ENCODE measurements at regions not wholly inside any gene's neighbourhood (a gene's known extent, or its start where the extent isn't known, plus 50 kb on each side); places are given as distances from the start of the nearest gene placed in this dataset.

DNA sequence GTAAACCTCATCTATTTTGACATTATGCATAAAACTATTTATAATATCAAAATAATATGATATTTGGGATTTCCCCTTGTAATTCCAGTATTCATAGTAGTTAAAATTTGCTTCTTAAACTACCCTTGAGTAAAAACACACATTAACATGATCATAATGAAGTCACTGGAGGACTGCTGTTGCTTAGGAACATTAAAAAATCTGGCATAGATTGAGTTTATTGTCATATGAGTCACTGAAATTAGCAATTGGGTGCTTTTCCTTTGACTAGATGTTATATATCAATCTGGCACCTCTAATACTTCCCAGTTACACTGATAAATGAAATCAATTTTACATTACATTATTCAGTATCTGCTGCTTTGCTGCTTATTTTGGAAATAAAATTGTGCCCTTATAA is 57.0 kb upstream of the ZC3H15 start:
- H3K27me3 Mint-ChIP-seq, result peaks cover 1% of the 10 kb centered on the region
- ATAC-seq (ENCODE audit: low read depth) (no peak), DNase-seq (no peak)
- H3K36me3 Mint-ChIP-seq, result no peaks in the 10 kb centered on the region
- no peak overlapping the region for H3K27ac Mint-ChIP-seq
- peaks cover under 1% of the 10 kb centered on the region for H3K9me3 Mint-ChIP-seq
- POLR2A ChIA-PET, result no interaction called here
- peaks cover 6% of the 10 kb centered on the region for H3K4me1 Mint-ChIP-seq
- H3K4me3 Mint-ChIP-seq, result no peak overlapping the region

GRCh38 chr2:186431306-186431705 is 54.8 kb upstream of the ZC3H15 start:
- H3K4me1 Mint-ChIP-seq, result peaks cover 6% of the 10 kb centered on the region
- H3K27me3 Mint-ChIP-seq, result no peaks in the 10 kb centered on the region
- POLR2A ChIA-PET, result no interaction called here

DNA sequence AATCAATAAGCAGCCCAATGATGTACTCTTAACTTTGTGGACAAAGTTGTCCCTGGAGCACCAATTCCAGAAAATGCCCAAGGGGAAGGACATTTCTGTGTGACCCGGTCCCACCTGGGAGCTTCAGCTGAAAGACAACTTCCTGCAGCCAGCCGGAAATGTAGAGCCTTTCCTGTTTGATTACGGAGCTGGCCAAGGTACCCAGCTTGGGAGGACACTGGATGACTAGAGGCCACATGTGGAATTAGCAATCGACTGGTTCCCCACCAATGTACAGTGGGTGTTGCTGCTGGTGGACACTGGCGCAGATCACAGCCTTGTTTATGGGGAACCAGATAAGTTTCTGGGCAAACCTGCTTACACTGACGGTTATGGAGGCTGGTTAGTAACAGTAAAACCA is 53.0 kb upstream of the ZC3H15 start:
- no peak overlapping the region for H3K4me3 Mint-ChIP-seq

More at GRCh38 chr2:186431306-186431705, 54.8 kb upstream of the ZC3H15 start:
- ATAC-seq (ENCODE audit: low read depth) (no peak), DNase-seq (no peak)
- H3K27ac Mint-ChIP-seq, result no peak overlapping the region
- H3K4me3 Mint-ChIP-seq, result no peak overlapping the region
- H3K36me3 Mint-ChIP-seq, result no peaks in the 10 kb centered on the region
- H3K9me3 Mint-ChIP-seq, result no peaks in the 10 kb centered on the region

DNA sequence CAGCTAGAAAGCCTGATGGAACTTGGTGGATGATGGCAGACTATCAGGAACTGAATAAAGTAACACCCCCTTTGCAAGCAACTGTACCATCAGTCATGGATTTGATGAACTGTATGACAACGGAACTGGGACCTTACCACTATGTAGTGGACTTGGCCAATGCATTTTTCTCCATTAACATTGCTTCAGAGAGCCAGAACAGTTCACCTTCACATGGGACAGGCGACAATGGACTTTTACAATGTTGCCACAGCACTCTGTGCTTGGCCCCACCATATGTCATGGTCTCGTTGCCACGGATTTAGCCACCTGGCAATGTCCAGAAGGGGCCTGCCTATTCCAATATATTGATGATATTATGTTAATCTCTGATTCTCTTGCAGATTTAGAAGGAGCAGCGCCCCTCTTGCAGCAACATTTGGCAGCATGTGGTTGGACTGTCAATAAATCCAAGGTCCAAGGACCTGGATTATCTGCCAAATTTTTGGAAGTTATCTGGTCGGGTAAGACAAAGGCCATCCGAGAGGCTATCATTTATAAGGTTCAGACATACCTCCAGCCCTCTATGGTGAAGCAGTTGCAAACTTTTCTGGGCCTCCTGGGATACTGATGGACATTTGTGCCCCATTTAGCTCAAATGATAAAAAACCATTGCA is 52.2 kb upstream of the ZC3H15 start:
- peaks cover 1% of the 10 kb centered on the region for H3K9me3 Mint-ChIP-seq
- no peak for ATAC-seq (ENCODE audit: low read depth)
- no peaks in the 10 kb centered on the region for H3K27me3 Mint-ChIP-seq
- POLR2A ChIA-PET, result no interaction called here
- H3K4me1 Mint-ChIP-seq, result no peaks in the 10 kb centered on the region
- no peak overlapping the region for H3K4me3 Mint-ChIP-seq
- H3K27ac Mint-ChIP-seq, result no peak overlapping the region
- H3K36me3 Mint-ChIP-seq, result no peaks in the 10 kb centered on the region
- no peak for DNase-seq

More for the DNA sequence above, 53.0 kb upstream of the ZC3H15 start:
- no peaks in the 10 kb centered on the region for H3K9me3 Mint-ChIP-seq
- POLR2A ChIA-PET, result no interaction called here
- DNase-seq (no peak), ATAC-seq (ENCODE audit: low read depth) (no peak)
- H3K27me3 Mint-ChIP-seq, result no peaks in the 10 kb centered on the region
- H3K27ac Mint-ChIP-seq, result no peak overlapping the region
- H3K4me1 Mint-ChIP-seq, result no peaks in the 10 kb centered on the region
- no peaks in the 10 kb centered on the region for H3K36me3 Mint-ChIP-seq
